ENCODE measurements at regions not wholly inside any gene's neighbourhood (a gene's known extent, or its start where the extent isn't known, plus 50 kb on each side); places are given as distances from the start of the nearest gene placed in this dataset.

GRCh38 chr1:209500993-209501392 is 82.5 kb upstream of the CAMK1G start:
- TF ChIP-seq CTCF (IDR thresholded peaks at IDR 0.05) (no peak), POLR2A (IDR thresholded peaks at IDR 0.05) (no peak), EP300 (IDR thresholded peaks at IDR 0.05) (no peak), POLR2AphosphoS5 (IDR thresholded peaks at IDR 0.05) (no peak)

Data from sigmoid colon (tissue), 4 donors.